ENCODE measurements at regions not wholly inside any gene's neighbourhood (a gene's known extent, or its start where the extent isn't known, plus 50 kb on each side); places are given as distances from the start of the nearest gene placed in this dataset.

GRCh38 chr4:58561170-58561569 is 1451.0 kb upstream of the IGFBP7 start:
- no peak for DNase-seq (ENCODE audit: low read depth in 1 of 2, low spot score in 1 of 2)

GRCh38 chr4:58560736-58561135 is 1450.6 kb upstream of the IGFBP7 start:
- DNase-seq (ENCODE audit: low read depth in 1 of 2, low spot score in 1 of 2), result no peak

- no peak for DNase-seq (ENCODE audit: low read depth in 1 of 2, low spot score in 1 of 2)
Measured at GRCh38 chr4:58553679-58554078, 1443.5 kb upstream of the IGFBP7 start.

GRCh38 chr4:58553031-58553430 is 1442.8 kb upstream of the IGFBP7 start:
- no peak for DNase-seq (ENCODE audit: low read depth in 1 of 2, low spot score in 1 of 2)

GRCh38 chr4:58551676-58552075 is 1441.5 kb upstream of the IGFBP7 start:
- DNase-seq (ENCODE audit: low read depth in 1 of 2, low spot score in 1 of 2), result no peak

GRCh38 chr4:58543465-58543864 is 1433.3 kb upstream of the IGFBP7 start:
- no peak for DNase-seq (ENCODE audit: low read depth in 1 of 2, low spot score in 1 of 2)

- DNase-seq (ENCODE audit: low read depth in 1 of 2, low spot score in 1 of 2), result no peak
Measured at GRCh38 chr4:58541926-58542325, 1431.7 kb upstream of the IGFBP7 start.

- DNase-seq (ENCODE audit: low read depth in 1 of 2, low spot score in 1 of 2), result no peak
Measured at GRCh38 chr4:58522765-58523382, 1412.7 kb upstream of the IGFBP7 start.

GRCh38 chr4:58515226-58515625 is 1405.0 kb upstream of the IGFBP7 start:
- DNase-seq (ENCODE audit: low read depth in 1 of 2, low spot score in 1 of 2), result no peak

- no peak for DNase-seq (ENCODE audit: low read depth in 1 of 2, low spot score in 1 of 2)
Measured at GRCh38 chr4:58514299-58514698, 1404.1 kb upstream of the IGFBP7 start.

GRCh38 chr4:58510652-58511051 is 1400.5 kb upstream of the IGFBP7 start:
- DNase-seq (ENCODE audit: low read depth in 1 of 2, low spot score in 1 of 2), result no peak

- DNase-seq (ENCODE audit: low read depth in 1 of 2, low spot score in 1 of 2), result no peak
Measured at GRCh38 chr4:58507079-58507478, 1396.9 kb upstream of the IGFBP7 start.

GRCh38 chr4:58502839-58503238 is 1392.7 kb upstream of the IGFBP7 start:
- DNase-seq (ENCODE audit: low read depth in 1 of 2, low spot score in 1 of 2), result no peak

- no peak for DNase-seq (ENCODE audit: low read depth in 1 of 2, low spot score in 1 of 2)
Measured at GRCh38 chr4:58499182-58499581, 1389.0 kb upstream of the IGFBP7 start.

- DNase-seq (ENCODE audit: low read depth in 1 of 2, low spot score in 1 of 2), result no peak
Measured at GRCh38 chr4:58491620-58492019, 1381.4 kb upstream of the IGFBP7 start.

GRCh38 chr4:58477950-58478349 is 1367.8 kb upstream of the IGFBP7 start:
- DNase-seq (ENCODE audit: low read depth in 1 of 2, low spot score in 1 of 2), result no peak

GRCh38 chr4:58477513-58477912 is 1367.3 kb upstream of the IGFBP7 start:
- no peak for DNase-seq (ENCODE audit: low read depth in 1 of 2, low spot score in 1 of 2)

- DNase-seq (ENCODE audit: low read depth in 1 of 2, low spot score in 1 of 2), result no peak
Measured at GRCh38 chr4:58475097-58475496, 1364.9 kb upstream of the IGFBP7 start.

- DNase-seq (ENCODE audit: low read depth in 1 of 2, low spot score in 1 of 2), result no peak
Measured at GRCh38 chr4:58465031-58465430, 1354.8 kb upstream of the IGFBP7 start.

GRCh38 chr4:58456727-58457384 is 1346.7 kb upstream of the IGFBP7 start:
- DNase-seq (ENCODE audit: low read depth in 1 of 2, low spot score in 1 of 2), result no peak

GRCh38 chr4:58453956-58454355 is 1343.8 kb upstream of the IGFBP7 start:
- no peak for DNase-seq (ENCODE audit: low read depth in 1 of 2, low spot score in 1 of 2)

GRCh38 chr4:58451707-58452106 is 1341.5 kb upstream of the IGFBP7 start:
- no peak for DNase-seq (ENCODE audit: low read depth in 1 of 2, low spot score in 1 of 2)

- no peak for DNase-seq (ENCODE audit: low read depth in 1 of 2, low spot score in 1 of 2)
Measured at GRCh38 chr4:58435871-58436270, 1325.7 kb upstream of the IGFBP7 start.
